OCI-LY1 (cell line): ENCODE measurements at regions not wholly inside any gene's neighbourhood (a gene's known extent, or its start where the extent isn't known, plus 50 kb on each side); places are given as distances from the start of the nearest gene placed in this dataset.

Source experiments
- H2AFZ ChIP-seq: fragments of 200-600 bp; sonication (generic), shearing (Covaris generic); 2 replicates; pipeline ENCODE4 v1.6.0; 2014; ENCODE audit warnings: antibody characterized with exemption, mild to moderate bottlenecking, low read length
- H3F3A ChIP-seq: fragments of 200-600 bp; sonication (generic), shearing (Covaris generic); 2 replicates; pipeline ENCODE4 v1.6.0; 2014; ENCODE audit warnings: mild to moderate bottlenecking, antibody characterized with exemption, low read length, moderate library complexity; ENCODE audit not compliant: insufficient read depth
- H3K27ac ChIP-seq: fragments of 200-600 bp; sonication (generic); 2 replicates; pipeline ENCODE4 v1.5.1; 2014; ENCODE audit warnings: low read length, mixed run types, mild to moderate bottlenecking, low read depth; ENCODE audit not compliant: poor library complexity, severe bottlenecking
- H3K27me3 ChIP-seq: fragments of 200-600 bp; sonication (generic); 2 replicates; pipeline ENCODE4 v1.6.0; 2014; ENCODE audit warnings: antibody characterized with exemption, mild to moderate bottlenecking, low read length, moderate library complexity; ENCODE audit not compliant: insufficient read depth
- H3K36me3 ChIP-seq: fragments of 200-600 bp; sonication (generic); 2 replicates; pipeline ENCODE4 v1.6.1; 2014; ENCODE audit warnings: mild to moderate bottlenecking, antibody characterized with exemption, low read length, moderate library complexity, mixed read lengths; ENCODE audit not compliant: insufficient read depth
- H3K4me1 ChIP-seq: fragments of 200-600 bp; sonication (generic); 2 replicates; pipeline ENCODE4 v1.5.1; 2014; ENCODE audit warnings: mild to moderate bottlenecking, low read length, moderate library complexity; ENCODE audit not compliant: insufficient read depth, severe bottlenecking
- H3K4me2 ChIP-seq: fragments of 200-600 bp; sonication (generic), shearing (Covaris generic); 2 replicates; pipeline ENCODE4 v1.6.1; 2014; ENCODE audit warnings: low read length
- H3K4me3 ChIP-seq: fragments of 200-600 bp; sonication (generic); 2 replicates; pipeline ENCODE4 v1.5.1; 2014; ENCODE audit warnings: low read length, low read depth, mild to moderate bottlenecking, mixed read lengths; ENCODE audit not compliant: poor library complexity, severe bottlenecking
- H3K79me2 ChIP-seq: fragments of 200-600 bp; shearing (Covaris generic); 2 replicates; pipeline ENCODE4 v1.6.1; 2016; ENCODE audit warnings: mixed run types, low read length, mixed read lengths; ENCODE audit not compliant: insufficient read depth
- H3K9ac ChIP-seq: fragments of 200-600 bp; sonication (generic), shearing (Covaris generic); 2 replicates; pipeline ENCODE4 v1.6.1; 2014; ENCODE audit warnings: mild to moderate bottlenecking, low read length, mixed read lengths
- H3K9me2 ChIP-seq: fragments of 200-600 bp; sonication (generic), shearing (Covaris generic); 2 replicates; pipeline ENCODE4 v1.6.1; 2014; ENCODE audit warnings: low read depth, mild to moderate bottlenecking, low read length, mixed read lengths
- H3K9me3 ChIP-seq: fragments of 200-600 bp; shearing (Covaris generic); 2 replicates; pipeline ENCODE4 v1.6.1; 2014; ENCODE audit warnings: low read length, mixed read lengths
- H4K20me1 ChIP-seq: fragments of 200-600 bp; sonication (generic), shearing (Covaris generic); 2 replicates; pipeline ENCODE4 v1.6.0; 2016; ENCODE audit warnings: mild to moderate bottlenecking, low read length; ENCODE audit not compliant: insufficient read depth
- EZH2 ChIP-seq: fragments of 200-600 bp; sonication (generic), shearing (Covaris generic); IDR thresholded peaks from 2 replicates; pipeline ENCODE4 v1.8.0; 2017; ENCODE audit warnings: borderline replicate concordance, mixed run types, mild to moderate bottlenecking, antibody characterized with exemption, low read length, moderate library complexity, mixed read lengths
- TF ChIP-seq, protein P1 (sequence below): fragments of 200-600 bp; sonication (generic), shearing (Covaris generic); IDR thresholded peaks from 2 replicates; pipeline ENCODE4 v1.5.1; 2017; ENCODE audit warnings: mild to moderate bottlenecking, antibody characterized with exemption, low read length, moderate library complexity, mixed read lengths

GRCh38 chr7:17663061-17663675 lies 277.1 kb downstream of the SNX13 start:
- H3K9ac ChIP-seq = no peak overlapping the region
- no peaks in the 10 kb centered on the region for H3K79me2 ChIP-seq
- H3K27ac ChIP-seq = no peak overlapping the region
- no peaks in the 10 kb centered on the region for H4K20me1 ChIP-seq
- H3K9me3 ChIP-seq = no peaks in the 10 kb centered on the region
- no peak for TF ChIP-seq EZH2
- TF ChIP-seq, protein P1, sequence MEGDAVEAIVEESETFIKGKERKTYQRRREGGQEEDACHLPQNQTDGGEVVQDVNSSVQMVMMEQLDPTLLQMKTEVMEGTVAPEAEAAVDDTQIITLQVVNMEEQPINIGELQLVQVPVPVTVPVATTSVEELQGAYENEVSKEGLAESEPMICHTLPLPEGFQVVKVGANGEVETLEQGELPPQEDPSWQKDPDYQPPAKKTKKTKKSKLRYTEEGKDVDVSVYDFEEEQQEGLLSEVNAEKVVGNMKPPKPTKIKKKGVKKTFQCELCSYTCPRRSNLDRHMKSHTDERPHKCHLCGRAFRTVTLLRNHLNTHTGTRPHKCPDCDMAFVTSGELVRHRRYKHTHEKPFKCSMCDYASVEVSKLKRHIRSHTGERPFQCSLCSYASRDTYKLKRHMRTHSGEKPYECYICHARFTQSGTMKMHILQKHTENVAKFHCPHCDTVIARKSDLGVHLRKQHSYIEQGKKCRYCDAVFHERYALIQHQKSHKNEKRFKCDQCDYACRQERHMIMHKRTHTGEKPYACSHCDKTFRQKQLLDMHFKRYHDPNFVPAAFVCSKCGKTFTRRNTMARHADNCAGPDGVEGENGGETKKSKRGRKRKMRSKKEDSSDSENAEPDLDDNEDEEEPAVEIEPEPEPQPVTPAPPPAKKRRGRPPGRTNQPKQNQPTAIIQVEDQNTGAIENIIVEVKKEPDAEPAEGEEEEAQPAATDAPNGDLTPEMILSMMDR = no peak
- H2AFZ ChIP-seq = no peak overlapping the region
- H3K27me3 ChIP-seq = no peaks in the 10 kb centered on the region
- H3K9me2 ChIP-seq = no peaks in the 10 kb centered on the region
- no peaks in the 10 kb centered on the region for H3K36me3 ChIP-seq
- H3F3A ChIP-seq = no peaks in the 10 kb centered on the region
- no peak overlapping the region for H3K4me2 ChIP-seq
- no peaks in the 10 kb centered on the region for H3K4me1 ChIP-seq
- no peak overlapping the region for H3K4me3 ChIP-seq

DNA sequence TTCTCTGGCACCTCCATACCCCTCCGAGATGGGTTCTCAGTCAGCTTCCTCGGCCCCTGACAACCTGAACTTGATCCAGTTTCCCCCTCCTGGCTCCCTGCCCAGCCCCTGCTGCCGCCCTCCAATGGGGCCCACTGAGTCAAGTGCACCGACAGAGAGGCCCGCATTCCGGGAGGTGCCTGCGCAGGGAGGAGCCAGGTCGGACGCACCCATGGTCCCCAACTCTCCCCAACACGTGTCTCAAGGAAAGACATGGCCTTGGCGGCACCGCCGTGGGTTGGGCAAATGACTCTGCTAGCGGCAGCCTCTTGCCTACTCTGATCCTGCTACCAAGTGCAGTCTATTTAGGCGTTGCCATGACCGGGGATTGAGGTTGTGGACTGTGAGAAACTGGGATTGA lies 275.3 kb downstream of the SNX13 start:
- H3F3A ChIP-seq = no peaks in the 10 kb centered on the region
- no peak overlapping the region for H3K27ac ChIP-seq
- no peak overlapping the region for H3K9ac ChIP-seq
- H4K20me1 ChIP-seq = no peaks in the 10 kb centered on the region
- H3K4me1 ChIP-seq = no peaks in the 10 kb centered on the region
- no peaks in the 10 kb centered on the region for H3K9me3 ChIP-seq
- H2AFZ ChIP-seq = no peak overlapping the region
- no peaks in the 10 kb centered on the region for H3K79me2 ChIP-seq
- TF ChIP-seq, protein P1 = no peak
- TF ChIP-seq EZH2 = no peak
- no peak overlapping the region for H3K4me2 ChIP-seq
- H3K9me2 ChIP-seq = no peaks in the 10 kb centered on the region
- no peaks in the 10 kb centered on the region for H3K27me3 ChIP-seq
- no peaks in the 10 kb centered on the region for H3K36me3 ChIP-seq
- no peak overlapping the region for H3K4me3 ChIP-seq

DNA sequence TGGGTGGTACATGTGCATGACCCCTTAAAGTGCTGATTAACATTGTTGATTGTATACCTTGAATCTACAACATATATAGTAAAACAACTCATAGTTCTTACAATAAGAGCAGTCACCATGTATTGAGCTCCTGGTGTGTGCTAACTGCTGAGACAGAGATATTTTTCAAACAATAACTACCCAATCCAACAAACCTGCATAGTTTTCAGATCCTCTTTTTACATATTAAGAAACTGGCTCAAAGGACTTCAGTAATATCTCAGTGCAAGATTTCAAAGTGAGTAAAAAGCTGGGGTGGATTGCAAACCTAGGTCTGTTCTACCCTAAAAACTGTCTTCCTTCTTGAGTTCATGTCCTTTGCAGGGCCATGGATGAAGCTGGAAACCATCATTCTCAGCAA lies 272.2 kb downstream of the SNX13 start:
- no peaks in the 10 kb centered on the region for H4K20me1 ChIP-seq
- H3F3A ChIP-seq = no peaks in the 10 kb centered on the region
- no peak overlapping the region for H2AFZ ChIP-seq
- no peaks in the 10 kb centered on the region for H3K4me1 ChIP-seq
- no peaks in the 10 kb centered on the region for H3K79me2 ChIP-seq
- H3K4me2 ChIP-seq = no peak overlapping the region
- no peaks in the 10 kb centered on the region for H3K9me2 ChIP-seq
- H3K4me3 ChIP-seq = no peak overlapping the region
- H3K9me3 ChIP-seq = no peaks in the 10 kb centered on the region
- H3K36me3 ChIP-seq = no peaks in the 10 kb centered on the region
- TF ChIP-seq EZH2 = no peak
- TF ChIP-seq, protein P1 = no peak
- no peaks in the 10 kb centered on the region for H3K27me3 ChIP-seq
- H3K9ac ChIP-seq = no peak overlapping the region
- H3K27ac ChIP-seq = no peak overlapping the region
